ENCODE measurements at regions not wholly inside any gene's neighbourhood (a gene's known extent, or its start where the extent isn't known, plus 50 kb on each side); places are given as distances from the start of the nearest gene placed in this dataset.

DNA sequence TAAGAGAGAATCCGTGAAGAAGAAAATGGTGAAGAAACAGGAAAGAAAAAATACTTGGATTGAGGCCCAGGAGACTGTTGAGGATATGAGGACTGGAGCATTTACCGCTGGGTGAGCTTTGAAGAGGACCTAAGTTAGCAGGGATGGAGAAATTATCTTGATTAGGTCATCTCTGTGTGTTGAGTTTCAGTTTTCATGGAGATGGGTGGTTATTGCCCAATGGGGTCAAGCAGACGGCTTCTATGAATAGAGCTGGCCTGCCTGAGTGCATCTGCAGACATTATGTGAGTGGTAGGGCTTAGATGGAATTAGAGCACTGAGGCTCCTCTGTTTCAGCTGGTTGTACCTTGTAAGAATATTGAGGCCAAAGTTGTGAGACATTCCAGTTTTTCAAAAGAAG, 245.4 kb upstream of the FBXL7 start:
- Histone ChIP-seq H3K27ac (ENCODE audit: insufficient read depth, low read depth, low read length) (no peak overlapping the region), H3K79me2 (ENCODE audit: control insufficient read depth, insufficient read depth, low read length) (no peaks in the 10 kb centered on the region), H3K9me3 (replicated peaks; ENCODE audit: control insufficient read depth, insufficient read depth, low read length) (no peaks in the 10 kb centered on the region), H3K36me3 (ENCODE audit: control insufficient read depth in 2 of 2, extremely low read depth in 1 of 2, insufficient read depth in 2 of 2, low read length in 2 of 2) (no peaks in the 10 kb centered on the region), H3K4me2 (ENCODE audit: insufficient read depth, low read length) (no peak overlapping the region), H3K27me3 (ENCODE audit: control insufficient read depth in 2 of 2, insufficient read depth in 2 of 2, low read length in 2 of 2) (peaks cover 10 to 47% of the 10 kb centered on the region in 2 experiments), H2AFZ (ENCODE audit: low read depth, low read length) (no peak overlapping the region), H4K20me1 (replicated peaks; ENCODE audit: control insufficient read depth, extremely low read depth, insufficient read depth, low read length) (no peaks in the 10 kb centered on the region), H3K4me3 (replicated peaks in 1 of 3; ENCODE audit: insufficient read depth in 1 of 3, low read depth in 1 of 3, low read length in 3 of 3) (no peak overlapping the region), H3K4me1 (ENCODE audit: control insufficient read depth, extremely low read depth, insufficient read depth, low read length) (no peaks in the 10 kb centered on the region), H3K9me1 (replicated peaks; ENCODE audit: control insufficient read depth, extremely low read depth, insufficient read depth, low read length) (no peaks in the 10 kb centered on the region), H3K9ac (replicated peaks; ENCODE audit: extremely low read depth, insufficient read depth, low read length) (no peak overlapping the region)
- TF ChIP-seq MAX (IDR thresholded peaks at IDR 0.05; ENCODE audit: insufficient read depth, insufficient read length) (no peak), POLR2AphosphoS5 (IDR thresholded peaks at IDR 0.05; ENCODE audit: insufficient read depth, low read depth, low read length) (no peak), POLR2A (IDR thresholded peaks at IDR 0.05; ENCODE audit: low read depth, low read length) (no peak), MYC (IDR thresholded peaks at IDR 0.05; ENCODE audit: low read depth, low read length) (no peak), EZH2 (IDR thresholded peaks at IDR 0.05; ENCODE audit: borderline replicate concordance, low read depth, low read length, severe bottlenecking) (no peak), JUN (IDR thresholded peaks at IDR 0.05; ENCODE audit: borderline replicate concordance, insufficient read depth, insufficient read length, low read depth) (no peak), GATA2 (IDR thresholded peaks at IDR 0.05; ENCODE audit: insufficient read depth, insufficient read length, low read depth, low read length) (no peak), FOS (IDR thresholded peaks at IDR 0.05; ENCODE audit: borderline replicate concordance, insufficient read depth, low read length) (no peak)
- TF ChIP-seq, protein P1, sequence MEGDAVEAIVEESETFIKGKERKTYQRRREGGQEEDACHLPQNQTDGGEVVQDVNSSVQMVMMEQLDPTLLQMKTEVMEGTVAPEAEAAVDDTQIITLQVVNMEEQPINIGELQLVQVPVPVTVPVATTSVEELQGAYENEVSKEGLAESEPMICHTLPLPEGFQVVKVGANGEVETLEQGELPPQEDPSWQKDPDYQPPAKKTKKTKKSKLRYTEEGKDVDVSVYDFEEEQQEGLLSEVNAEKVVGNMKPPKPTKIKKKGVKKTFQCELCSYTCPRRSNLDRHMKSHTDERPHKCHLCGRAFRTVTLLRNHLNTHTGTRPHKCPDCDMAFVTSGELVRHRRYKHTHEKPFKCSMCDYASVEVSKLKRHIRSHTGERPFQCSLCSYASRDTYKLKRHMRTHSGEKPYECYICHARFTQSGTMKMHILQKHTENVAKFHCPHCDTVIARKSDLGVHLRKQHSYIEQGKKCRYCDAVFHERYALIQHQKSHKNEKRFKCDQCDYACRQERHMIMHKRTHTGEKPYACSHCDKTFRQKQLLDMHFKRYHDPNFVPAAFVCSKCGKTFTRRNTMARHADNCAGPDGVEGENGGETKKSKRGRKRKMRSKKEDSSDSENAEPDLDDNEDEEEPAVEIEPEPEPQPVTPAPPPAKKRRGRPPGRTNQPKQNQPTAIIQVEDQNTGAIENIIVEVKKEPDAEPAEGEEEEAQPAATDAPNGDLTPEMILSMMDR (IDR thresholded peaks at IDR 0.05; ENCODE audit: extremely low read depth in 1 of 2, insufficient read depth in 1 of 2, low read depth in 1 of 2, low read length in 2 of 2) = no peak
- intact Hi-C loops (cut with micrococcal nuclease) = no loop called here
- BruUV-seq (replicated peaks) = no TSS peak
- no peak for FAIRE-seq
- DNase-seq (ENCODE audit: low read depth, low spot score) = no peak
- ChIA-PET CTCF (interaction anchor here (1.3 kb wide), 1 partner anchor 149 kb away, joined by 3 read pairs; no protein-coding TSS in a partner anchor), POLR2A (no interaction called here)
- dilution Hi-C loops (cut with MboI; ENCODE audit: extremely low pct_ligation_motif_present, low sequenced_read_pairs) = no loop called here

Data from endothelial cell of umbilical vein (primary cell).